Activated CD8-positive, alpha-beta memory T cell treated with anti-CD3 and anti-CD28 coated beads for 4 hours (primary cell): ENCODE measurements at regions not wholly inside any gene's neighbourhood (a gene's known extent, or its start where the extent isn't known, plus 50 kb on each side); places are given as distances from the start of the nearest gene placed in this dataset.

Experiments used
- DNase-seq, 2 donors: peaks; one replicate each; pipeline ENCODE4 v3.0.0-alpha.2; 2020; ENCODE audit warnings: low read depth in 2 of 2

DNA sequence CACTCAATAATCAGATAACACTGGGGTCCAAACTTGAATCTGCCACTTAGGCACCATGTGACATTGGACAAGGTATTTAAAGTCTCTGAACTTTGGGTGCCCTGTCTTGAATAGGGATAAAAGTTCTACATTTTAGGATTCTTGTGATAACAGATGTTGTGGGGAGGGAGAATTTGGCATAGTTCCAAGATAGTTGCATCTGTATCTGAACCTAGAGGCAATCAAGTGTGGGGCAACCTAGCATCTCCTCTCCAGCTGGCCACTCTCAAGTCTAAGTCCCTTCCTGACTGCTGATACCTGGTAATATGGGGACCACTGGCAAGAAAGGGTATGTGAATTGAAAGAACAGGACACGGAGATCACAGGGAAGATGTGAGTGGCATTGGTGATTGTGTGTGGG lies 256.1 kb downstream of the FOXO1 start:
- no peak for DNase-seq

DNA sequence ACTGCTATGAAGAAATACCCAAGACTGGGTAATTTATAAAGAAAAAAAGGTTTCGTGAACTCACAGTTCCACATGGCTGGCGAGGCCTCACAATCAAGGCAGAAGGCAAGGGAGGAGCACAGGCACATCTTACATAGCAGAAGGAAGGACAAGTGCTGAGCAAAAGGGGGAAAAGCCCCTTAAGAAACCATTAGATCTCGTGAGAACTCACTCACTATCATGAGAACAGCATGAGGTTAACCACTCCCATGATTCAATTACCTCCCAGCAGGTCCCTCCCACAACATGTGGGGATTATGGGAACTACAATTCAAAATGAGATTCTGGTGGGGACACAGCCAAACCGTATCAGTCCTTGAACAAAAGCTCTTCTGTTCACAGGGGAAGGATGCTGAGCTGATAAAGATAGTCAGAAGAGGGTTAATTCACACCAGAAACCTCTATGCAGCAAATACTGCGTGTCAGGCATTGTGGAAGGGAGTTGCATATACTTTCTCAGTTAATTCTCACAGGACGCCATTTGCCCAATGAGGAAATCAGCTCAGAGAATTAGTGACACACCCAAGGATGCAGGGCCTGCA lies 246.2 kb downstream of the FOXO1 start:
- no peak for DNase-seq

DNA sequence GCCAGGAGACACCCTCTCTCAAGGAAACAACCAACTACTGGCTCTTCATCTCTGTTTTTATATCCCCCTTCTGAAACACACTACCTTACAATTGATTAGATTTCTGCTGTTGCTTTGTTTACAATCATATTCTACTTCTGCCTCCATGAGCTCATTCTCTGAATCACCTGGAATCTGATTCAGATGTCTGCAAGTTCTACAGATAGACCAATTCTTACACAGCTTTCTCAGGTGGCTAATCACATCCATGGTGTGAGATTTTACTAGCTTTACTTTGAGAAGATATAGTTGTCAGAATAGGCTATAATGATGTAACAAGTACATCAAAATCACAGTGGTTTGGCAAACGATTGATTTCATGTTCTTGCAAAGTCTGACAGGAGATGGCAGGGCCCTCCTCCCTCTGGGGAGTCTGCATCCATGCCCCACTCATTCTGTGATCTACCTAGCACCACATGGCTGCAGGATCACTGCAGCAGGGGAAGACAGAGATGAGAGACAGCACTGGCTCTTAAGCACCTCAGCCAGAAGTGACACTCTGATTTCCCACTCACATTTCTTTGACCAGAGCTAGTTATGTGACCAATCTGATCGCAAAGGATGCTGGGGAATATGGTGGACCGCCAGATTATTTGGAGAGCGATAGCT lies 243.7 kb downstream of the FOXO1 start:
- DNase-seq: no peak

DNA sequence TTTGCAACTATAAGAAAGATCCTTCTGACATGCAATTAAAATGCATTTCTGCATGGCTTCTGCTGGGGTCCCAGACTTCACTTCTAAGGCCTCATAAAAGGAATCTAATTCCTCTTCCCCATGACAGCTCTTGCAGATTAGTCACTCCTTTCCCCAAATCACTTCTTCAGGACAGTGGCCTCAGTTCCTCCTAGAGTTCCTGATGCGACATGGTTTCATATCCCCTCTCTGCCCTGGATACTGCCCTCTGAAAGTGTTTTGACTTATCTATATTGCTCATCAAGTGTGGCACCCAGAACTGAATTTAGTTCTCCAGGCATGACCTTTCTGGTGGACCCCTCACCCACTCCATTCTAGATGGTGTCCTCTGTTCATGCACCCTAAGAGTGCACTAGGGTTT lies 238.1 kb downstream of the FOXO1 start:
- DNase-seq: no peak

DNA sequence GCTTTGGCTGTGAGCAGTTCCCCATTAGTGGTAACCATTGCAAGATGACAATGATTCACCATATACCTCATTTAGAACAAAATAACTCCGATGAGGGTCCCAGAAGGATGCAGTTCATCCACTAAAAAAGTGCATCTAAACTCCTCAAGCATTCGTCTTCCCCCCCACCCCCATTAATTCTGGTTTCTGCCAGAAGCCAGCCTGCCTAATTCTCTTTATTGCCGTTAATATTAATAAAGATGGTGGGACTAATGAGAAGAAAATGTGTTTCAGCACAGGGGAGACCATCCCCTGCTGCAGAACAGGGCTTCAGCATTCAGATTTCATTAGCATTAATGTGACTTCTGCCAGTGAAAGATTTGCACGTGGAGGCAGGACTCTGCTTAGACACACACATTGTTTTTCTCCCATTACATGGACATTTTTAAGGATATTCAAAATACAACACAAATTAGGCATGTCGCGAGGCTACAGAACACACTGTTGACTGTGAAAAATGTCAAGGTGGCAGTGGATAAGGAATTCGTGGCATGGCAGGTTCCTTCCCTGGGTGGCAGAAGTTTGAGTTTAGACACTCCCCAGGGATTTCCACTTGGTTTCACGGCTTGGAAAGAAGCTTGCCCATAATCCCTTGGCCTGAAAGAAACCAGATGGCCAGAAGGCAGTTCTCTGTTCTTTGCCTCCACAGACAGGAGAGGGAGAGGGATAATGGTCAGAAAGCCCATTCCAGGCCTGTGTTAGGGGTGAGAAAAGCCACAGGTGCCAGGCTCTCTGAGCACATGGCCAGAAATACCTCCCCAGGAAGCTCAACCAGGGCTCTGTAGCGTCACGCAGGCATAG lies 236.5 kb downstream of the FOXO1 start:
- DNase-seq: no peak

DNA sequence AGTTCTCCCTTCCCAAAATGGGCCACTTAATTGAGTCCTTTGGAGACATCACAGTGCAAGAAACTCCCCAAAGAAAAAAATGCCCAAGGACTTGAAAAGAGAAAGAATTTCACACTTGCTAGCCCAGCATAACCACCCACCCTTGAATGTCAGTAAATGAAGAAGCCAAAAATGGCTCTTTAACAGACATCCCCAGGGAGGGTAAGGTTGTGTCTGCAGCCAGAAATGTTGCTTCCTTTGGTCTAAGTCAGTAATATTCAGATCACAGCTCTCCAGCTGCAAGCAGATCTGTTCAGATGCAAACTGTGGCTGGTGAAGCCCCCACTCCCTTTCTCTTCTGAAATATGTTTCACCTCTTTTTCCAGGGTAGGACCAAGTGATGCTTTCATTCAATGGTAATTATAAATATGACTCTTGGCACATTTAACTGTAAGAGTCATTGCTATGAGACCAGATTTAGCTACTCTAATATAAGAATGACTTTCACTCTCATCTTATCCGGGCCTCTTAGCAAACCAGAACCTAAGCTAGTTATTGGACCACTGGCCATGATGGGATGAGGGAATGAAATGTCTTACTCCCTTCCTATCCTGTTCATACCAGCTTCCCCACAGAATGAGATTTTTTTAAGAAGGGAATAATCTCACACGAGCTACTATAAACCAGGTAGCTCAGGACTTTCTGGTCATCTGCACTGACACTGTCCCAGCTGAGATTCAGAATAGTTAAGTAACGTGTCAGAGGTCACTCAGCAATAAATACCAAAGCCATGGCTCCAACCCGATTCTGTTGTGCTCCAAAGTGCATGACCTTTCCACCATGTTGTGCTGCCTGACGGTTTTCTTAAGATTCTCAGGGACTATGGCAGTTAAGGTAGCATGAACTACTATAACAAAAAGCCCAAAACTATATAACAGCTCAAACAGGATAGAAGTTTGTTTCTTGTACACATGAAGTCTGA lies 234.1 kb downstream of the FOXO1 start:
- no peak for DNase-seq

DNA sequence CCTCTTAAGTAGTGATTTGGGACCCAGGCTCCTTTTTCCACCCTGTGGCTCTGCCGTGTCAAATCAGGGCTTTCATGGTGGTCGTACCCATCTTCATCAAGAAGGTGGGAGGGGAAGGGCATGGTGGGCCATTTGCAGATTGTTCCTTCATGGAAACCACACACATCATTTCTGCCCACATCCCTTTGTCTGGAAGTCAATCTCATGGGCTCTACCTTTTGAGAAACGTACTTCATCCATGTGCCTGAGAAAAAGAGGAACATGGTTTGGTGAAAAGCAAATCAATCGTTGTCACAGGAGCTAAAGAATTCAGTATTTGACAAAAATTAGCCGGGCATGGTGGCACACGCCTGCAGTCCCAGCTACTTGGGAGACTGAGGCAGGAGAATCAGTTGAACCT lies 233.4 kb downstream of the FOXO1 start:
- DNase-seq: no peak

DNA sequence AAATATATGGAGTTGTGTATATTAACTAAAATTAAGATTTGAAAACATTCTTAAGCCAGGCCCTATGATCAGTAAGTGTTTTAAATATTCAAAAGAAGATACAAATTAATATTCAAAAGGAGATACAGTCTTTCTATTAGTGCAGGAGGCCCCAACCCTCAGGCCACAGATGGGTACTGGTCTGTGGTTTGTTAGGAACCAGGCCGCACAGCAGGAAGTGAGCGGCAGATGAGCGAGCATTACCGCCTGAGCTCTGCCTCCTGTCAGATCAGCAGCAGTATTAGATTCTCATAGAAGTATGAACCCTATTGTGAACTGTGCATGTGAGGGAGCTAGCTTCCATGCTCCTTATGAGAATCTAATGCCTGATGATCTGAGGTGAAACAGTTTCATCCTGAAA lies 232.9 kb downstream of the FOXO1 start:
- no peak for DNase-seq

DNA sequence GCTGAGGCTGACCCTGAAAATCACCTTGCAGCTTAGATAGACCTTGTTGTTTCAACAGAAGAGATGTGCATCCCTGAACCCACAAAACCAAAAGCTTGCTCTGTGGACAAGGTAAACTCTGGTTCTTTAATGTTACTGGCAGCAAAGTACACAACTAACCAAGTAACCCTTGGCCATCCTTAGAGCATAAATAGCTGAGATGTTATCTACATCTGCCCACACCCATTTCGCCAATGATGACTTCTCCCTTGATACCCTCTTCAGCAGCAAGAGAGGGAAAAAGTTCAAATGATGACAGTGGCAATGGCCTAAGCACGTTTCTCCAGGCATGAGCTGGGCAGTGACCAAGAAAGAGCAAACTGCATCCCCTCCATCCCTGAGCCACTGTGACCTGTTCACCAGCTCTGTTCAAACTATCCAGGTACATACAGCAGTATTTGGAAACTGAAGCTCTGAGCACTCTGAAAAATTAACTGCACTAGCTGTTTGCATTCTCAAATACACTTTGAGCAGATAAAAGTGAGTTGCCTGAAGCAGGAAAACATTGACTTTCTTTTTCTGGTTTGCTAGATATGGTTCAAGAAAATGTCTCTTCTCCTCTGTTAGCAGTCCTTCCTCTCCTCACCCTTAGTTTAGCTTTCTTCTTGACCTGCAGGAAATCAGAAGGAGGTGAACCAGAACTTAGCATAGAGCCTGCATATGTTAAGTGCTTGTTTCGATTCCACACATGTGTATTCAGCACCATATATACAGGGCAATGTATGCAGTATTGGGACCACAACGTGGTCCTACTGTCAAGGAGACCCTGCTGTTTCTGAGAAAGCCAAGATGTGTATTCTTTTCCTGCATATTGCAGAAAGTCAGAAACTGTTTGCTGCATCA lies 231.7 kb downstream of the FOXO1 start:
- no peak for DNase-seq

DNA sequence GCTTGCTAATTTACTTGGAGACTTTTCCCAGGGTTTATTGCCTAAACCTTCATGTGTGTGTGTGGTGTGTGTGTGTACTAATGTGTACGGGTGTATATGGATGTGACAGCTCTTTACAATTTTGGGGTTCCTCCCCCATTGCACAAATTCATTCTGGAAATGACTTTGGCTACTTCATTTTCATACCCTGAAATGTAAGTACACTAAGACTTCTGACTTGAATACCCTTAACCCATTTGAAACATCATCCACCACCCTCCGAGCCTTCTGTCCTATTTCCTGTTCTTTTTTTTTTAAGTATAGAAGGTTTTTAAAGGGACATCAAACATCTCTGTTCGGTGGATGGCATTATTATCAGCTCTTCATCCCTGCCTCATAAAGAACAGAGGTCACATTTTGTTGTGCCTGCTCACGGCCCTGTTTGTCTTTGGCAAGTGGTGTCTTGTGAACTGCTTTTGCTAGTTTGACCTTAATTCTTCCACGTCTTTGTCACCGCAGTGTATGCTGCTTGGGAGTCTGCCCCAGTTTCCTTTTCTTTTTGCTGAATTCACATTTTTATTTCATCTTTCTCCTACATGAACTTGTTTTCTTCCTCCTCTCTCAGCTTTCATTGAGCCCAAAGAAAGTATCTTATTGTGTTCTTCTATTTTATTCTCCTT lies 228.3 kb downstream of the FOXO1 start:
- no peak for DNase-seq

DNA sequence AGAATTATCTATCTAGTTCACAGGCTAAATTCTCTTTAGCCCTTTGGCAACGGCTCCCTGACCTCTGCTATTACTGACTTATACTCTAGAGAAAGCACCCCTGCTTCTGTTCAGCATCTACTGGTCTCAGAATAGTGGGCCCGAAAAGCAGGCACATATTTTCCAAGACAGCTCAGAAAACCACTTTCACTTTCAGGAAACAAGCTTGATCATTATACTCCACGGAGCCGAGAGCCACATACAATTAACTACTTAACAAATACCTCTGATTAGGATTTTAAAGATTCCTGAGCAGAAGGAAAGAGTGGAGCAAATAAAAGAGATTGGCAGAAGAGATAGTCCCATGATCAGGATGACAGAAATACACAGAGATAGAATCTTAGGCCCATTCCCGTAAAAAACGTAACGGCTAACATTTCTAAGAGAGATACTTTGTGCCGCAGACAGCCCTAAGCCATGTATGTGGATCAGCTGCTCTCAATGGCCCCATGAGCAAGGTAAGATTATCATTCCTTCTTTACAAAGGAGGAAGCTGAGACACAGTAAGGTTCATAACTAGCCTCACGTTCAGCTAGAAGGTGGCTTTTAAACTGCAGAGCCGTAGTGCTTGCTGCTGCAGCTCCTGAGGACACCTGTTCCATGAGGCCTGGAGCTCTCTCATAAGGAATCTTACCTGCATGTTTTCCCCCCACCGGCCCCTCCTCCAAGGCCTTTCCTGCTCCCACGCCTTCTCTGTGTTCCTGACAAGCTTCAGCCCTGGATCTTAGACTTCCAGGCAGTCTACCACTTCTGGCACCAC lies 227.2 kb downstream of the FOXO1 start:
- no peak for DNase-seq

DNA sequence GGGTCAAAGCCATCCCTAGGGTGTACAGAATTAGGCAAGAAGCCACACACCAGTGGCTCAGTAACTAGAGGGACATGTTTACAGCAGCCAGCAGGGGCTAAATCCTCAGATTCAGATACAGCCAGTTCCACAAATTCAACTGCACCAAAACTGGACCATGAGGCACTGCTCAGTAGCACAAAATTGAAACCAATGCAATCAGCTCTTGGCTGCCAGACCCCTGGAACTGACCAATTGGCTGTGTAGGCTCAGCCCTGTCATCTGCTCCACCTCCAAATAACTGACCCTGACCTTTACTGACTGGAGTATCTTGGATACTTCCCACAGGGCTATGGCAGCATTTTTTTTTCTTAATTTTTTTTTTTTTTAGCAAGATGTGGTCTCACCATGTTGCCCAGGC lies 226.5 kb downstream of the FOXO1 start:
- no peak for DNase-seq

DNA sequence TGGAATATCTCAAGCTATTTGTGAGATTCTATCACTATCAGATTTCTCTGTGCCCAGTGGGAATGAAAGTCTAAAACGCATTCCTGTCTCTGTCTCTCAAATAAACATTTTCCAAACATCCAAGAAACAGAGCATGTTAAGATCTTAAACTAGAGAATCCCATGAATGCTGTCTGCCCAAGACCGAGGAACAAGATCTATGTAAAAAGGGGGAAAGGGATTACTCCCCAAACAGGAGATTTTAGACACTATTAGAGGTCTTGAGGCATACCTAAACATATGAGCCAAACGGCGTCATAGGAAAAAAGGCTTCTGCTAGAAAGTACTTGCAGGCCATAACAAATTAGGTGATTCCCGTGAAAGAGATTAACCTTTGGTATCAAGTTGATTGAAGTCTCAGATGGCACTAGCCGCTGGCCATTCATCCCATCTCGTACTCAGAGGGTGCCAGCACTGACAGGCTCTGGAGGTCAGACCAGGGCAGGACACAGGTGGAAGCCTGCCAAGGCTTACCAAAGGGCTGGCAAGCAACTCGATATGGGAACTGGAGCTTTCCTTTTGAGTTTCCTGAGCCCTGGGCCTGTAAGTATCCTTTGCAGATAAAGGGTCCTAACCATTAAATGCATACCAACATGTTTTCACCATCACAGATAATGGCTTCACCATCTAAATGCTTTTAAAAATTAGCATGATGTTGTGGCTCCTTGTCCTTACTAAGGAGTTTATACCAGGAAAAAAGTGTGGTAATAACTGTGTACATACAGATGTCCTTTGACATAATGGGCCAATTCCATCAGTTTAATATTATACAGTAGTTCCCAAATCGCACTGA lies 225.2 kb downstream of the FOXO1 start:
- no peak for DNase-seq

DNA sequence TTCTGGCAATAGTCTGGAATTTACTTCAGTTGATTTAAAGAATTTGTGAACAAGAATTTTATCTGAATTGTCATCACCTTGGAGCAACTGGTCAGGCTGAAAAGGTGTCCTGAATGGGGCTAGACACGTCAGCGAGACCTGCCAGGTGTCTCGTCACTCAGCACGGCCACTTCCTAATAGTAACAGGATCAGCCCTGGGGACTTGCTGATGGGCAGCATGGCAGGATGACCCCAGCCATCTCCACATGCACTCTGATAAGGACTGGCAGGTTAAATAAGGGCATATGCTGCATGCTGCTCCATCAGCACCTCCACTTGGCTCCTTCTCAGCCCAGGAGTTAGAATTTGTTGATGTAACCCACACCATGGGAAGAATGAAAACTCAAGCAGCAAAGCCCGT lies 224.2 kb downstream of the FOXO1 start:
- DNase-seq: no peak

DNA sequence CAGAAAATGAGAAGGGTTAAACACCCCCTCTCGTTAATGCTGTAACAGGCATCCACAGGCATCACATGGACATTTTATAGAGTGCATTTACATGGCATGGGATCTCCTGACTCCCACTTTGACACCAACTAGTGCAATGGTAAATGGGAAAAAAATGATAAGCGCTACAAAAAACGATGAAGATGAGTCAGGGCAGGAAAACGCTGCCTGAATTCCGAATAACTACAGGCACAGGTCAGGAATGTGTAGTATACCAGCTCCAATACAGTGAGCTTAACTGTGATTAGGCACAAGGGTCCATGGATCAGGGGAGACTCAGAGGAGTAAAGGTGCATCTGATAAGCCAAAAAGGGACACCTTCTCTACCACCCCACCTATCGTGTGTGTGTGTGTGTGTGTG lies 223.6 kb downstream of the FOXO1 start:
- DNase-seq: no peak

DNA sequence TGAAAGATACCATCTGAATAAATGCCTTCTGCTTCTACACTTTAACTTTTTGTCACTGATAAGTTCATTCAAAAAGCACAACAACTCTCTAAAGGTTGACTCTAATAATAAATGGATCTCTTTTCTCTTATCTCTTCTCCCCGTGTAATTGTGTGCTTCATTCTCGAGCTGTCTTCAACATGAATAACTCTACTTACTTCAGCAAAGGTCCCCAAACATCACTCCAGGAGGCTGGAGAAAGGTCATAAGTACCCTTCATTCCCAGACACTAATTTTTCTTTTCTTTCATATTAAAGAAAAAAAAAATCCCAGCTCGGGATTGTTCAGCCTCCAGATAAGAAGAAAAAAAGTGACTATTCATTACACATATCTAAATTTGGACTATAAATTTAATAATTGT lies 222.2 kb downstream of the FOXO1 start:
- no peak for DNase-seq

DNA sequence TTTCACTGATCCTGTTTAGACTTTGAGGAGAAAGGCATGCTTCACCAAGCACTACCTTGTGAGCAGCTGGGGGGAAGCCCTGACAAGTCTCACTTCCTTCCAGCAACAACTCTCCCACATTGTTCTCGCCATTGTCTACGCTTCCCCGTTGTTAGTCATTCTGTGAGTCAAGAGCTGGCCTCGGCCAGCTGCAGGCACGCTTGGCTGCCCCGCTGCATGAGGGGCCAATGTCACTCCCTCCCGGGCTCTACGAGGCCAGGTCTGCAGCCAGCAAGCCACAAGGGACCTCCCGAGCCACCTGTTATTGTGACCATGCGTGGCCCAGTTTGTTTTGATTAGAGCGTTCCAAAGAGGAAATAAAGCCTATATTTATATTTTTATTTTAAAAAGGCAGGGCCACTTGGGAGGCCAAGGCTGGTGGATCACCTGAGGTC lies 220.9 kb downstream of the FOXO1 start:
- DNase-seq: no peak

DNA sequence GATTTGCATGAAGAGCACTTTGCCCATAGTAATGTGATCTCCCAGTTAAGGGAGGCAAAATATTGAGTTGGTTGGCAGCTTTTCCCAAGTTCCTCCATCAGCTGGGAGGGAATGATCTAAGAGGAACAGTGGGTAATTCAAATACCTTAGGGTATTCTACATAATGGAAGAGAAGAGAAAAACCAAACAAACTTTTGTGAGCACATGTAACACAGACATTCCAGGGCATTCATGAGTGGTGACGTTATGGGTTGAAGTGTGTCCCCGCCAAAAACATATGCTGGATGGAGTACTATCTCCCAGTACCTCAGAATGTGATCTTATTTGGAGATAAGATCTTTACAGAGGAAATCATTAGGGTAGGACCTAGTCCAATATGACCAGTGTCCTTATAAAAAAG lies 220.1 kb downstream of the FOXO1 start:
- no peak for DNase-seq

DNA sequence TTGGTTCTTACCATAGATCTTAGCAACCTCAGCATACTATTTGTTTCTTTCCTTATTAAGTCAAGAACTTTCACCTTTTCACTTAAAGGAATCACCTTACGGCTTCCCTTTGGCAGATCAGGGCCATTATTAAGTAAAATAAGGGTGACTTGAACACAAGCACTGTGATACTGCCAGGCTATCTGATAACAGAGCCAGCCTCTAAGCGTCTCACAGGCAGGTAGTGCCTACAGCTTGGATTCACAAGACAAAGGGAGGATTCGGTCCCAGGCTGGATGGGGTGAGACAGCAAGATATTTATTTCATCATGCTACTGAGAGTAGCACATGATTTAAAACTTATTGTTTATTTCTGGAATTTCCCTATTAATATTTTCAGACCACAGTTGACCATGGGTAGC lies 218.6 kb downstream of the FOXO1 start:
- no peak for DNase-seq
